GM23248 (cell line): ENCODE measurements at regions not wholly inside any gene's neighbourhood (a gene's known extent, or its start where the extent isn't known, plus 50 kb on each side); places are given as distances from the start of the nearest gene placed in this dataset.

Source experiments
- DNase-seq: peaks from one replicate; pipeline ENCODE4 v3.0.0-alpha.2; 2015
- H2AFZ ChIP-seq: fragments of 200-600 bp; sonication (generic); 2 replicates; pipeline ENCODE4 v1.6.1; 2016; ENCODE audit warnings: antibody characterized with exemption
- H3F3A ChIP-seq: fragments of 200-600 bp; sonication (generic); 2 replicates; pipeline ENCODE4 v1.6.1; 2016; ENCODE audit warnings: mild to moderate bottlenecking, antibody characterized with exemption, mixed run types; ENCODE audit not compliant: insufficient read depth
- H3K27ac ChIP-seq: fragments of 200-600 bp; sonication (generic); 2 replicates; pipeline ENCODE4 v1.5.1; 2016; ENCODE audit warnings: mild to moderate bottlenecking
- H3K27me3 ChIP-seq: fragments of 200-600 bp; sonication (generic); replicated peaks from 2 replicates; pipeline ENCODE4 v1.6.1; 2016; ENCODE audit warnings: mild to moderate bottlenecking; ENCODE audit not compliant: insufficient read depth
- H3K36me3 ChIP-seq: fragments of 200-600 bp; sonication (generic); 2 replicates; pipeline ENCODE4 v1.6.1; 2016; ENCODE audit warnings: low read depth, mild to moderate bottlenecking
- H3K4me1 ChIP-seq: fragments of 200-600 bp; sonication (generic); 2 replicates; pipeline ENCODE4 v1.6.1; 2016; ENCODE audit warnings: mild to moderate bottlenecking; ENCODE audit not compliant: insufficient read depth
- H3K4me2 ChIP-seq: fragments of 200-600 bp; sonication (generic); one replicate; pipeline ENCODE4 v1.6.1; 2016; ENCODE audit warnings: mild to moderate bottlenecking; ENCODE audit not compliant: unreplicated experiment
- H3K4me3 ChIP-seq: fragments of 200-600 bp; sonication (generic); 2 replicates; pipeline ENCODE4 v1.5.1; 2016; ENCODE audit warnings: mild to moderate bottlenecking
- H3K79me2 ChIP-seq: fragments of 200-600 bp; sonication (generic); 2 replicates; pipeline ENCODE4 v1.6.1; 2016; ENCODE audit warnings: mild to moderate bottlenecking; ENCODE audit not compliant: insufficient read depth
- H3K9ac ChIP-seq: fragments of 200-600 bp; sonication (generic); 2 replicates; pipeline ENCODE4 v1.6.1; 2016; ENCODE audit warnings: mild to moderate bottlenecking
- H3K9me2 ChIP-seq: fragments of 200-600 bp; sonication (generic); 2 replicates; pipeline ENCODE4 v1.6.1; 2016; ENCODE audit warnings: mixed run types, mild to moderate bottlenecking, moderate library complexity; ENCODE audit not compliant: insufficient read depth
- H3K9me3 ChIP-seq: fragments of 200-600 bp; sonication (generic); one replicate; pipeline ENCODE4 v1.6.1; 2017; ENCODE audit warnings: low read depth
- H4K20me1 ChIP-seq: fragments of 200-600 bp; sonication (generic); 2 replicates; pipeline ENCODE4 v1.6.0; 2016; ENCODE audit not compliant: insufficient read depth
- EZH2 ChIP-seq: fragments of 200-600 bp; sonication (generic); IDR thresholded peaks from 2 replicates; pipeline ENCODE4 v1.6.1; 2018; ENCODE audit warnings: antibody characterized with exemption, mild to moderate bottlenecking; ENCODE audit not compliant: insufficient read depth, poor library complexity, severe bottlenecking
- EZH2phosphoT487 ChIP-seq: fragments of 200-600 bp; sonication (generic); IDR thresholded peaks from 2 replicates; pipeline ENCODE4 v1.6.1; 2018; ENCODE audit warnings: antibody characterized with exemption, moderate library complexity, mild to moderate bottlenecking, low read depth; ENCODE audit not compliant: insufficient read depth
- WGBS, 2 experiments: methylation state at CpG; one replicate each; pipeline ENCODE4 v1.1.6; 2015 to 2017; ENCODE audit warnings: low lambda C conversion rate in 2 of 2, low coverage in 1 of 2; ENCODE audit errors: missing lambda C conversion rate in 2 of 2; 5-methylcytosine and 5-hydroxymethylcytosine counted together
- in situ Hi-C: fragments of 300-500 bp; cut with MboI; formaldehyde crosslinking; loops from 2 replicates; pipeline ENCODE4 v1.15.0; 2020

DNA sequence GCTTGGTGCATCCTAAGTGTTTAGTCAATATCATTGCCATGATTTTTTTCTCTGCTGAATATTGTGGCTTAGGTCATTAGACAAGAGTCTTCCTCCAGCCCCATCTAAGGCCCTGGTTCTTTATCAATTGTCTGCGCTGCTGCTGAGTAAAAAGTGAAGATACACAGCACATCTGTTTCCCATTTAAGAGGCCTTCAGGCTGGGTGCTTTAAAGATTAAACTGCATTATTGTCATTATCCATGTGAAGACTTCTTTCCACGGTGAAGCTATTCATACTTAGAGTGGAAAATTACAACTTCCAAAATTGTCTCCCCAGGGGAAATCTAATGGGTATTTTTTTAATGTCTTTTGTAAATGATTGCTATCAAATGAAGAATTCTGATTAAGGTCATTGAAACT is 719.8 kb upstream of the LRRC4C start:
- H3K4me1 ChIP-seq = no peaks in the 10 kb centered on the region
- no peaks in the 10 kb centered on the region for H3K36me3 ChIP-seq
- no peak for DNase-seq
- H3K9me3 ChIP-seq = no peaks in the 10 kb centered on the region
- no peaks in the 10 kb centered on the region for H3K79me2 ChIP-seq
- in situ Hi-C loops = no loop called here
- H3F3A ChIP-seq = no peaks in the 10 kb centered on the region
- H3K4me2 ChIP-seq = no peak overlapping the region
- H2AFZ ChIP-seq = no peak overlapping the region
- H3K9me2 ChIP-seq = no peaks in the 10 kb centered on the region
- WGBS, 2 experiments = 6 to 16% methylated on average over 2 of the region's 2 CpGs
- H3K27ac ChIP-seq = no peak overlapping the region
- no peaks in the 10 kb centered on the region for H3K27me3 ChIP-seq
- H4K20me1 ChIP-seq = no peaks in the 10 kb centered on the region
- no peak overlapping the region for H3K4me3 ChIP-seq
- TF ChIP-seq EZH2phosphoT487 (no peak), EZH2 (no peak)
- H3K9ac ChIP-seq = no peak overlapping the region

- Histone ChIP-seq H3K27ac (no peak overlapping the region), H3K4me3 (no peak overlapping the region), H3K9me3 (no peaks in the 10 kb centered on the region), H3F3A (no peaks in the 10 kb centered on the region), H3K79me2 (no peaks in the 10 kb centered on the region), H3K9me2 (no peaks in the 10 kb centered on the region), H2AFZ (no peak overlapping the region), H4K20me1 (no peaks in the 10 kb centered on the region), H3K4me2 (no peak overlapping the region), H3K36me3 (no peaks in the 10 kb centered on the region), H3K27me3 (no peaks in the 10 kb centered on the region), H3K4me1 (no peaks in the 10 kb centered on the region), H3K9ac (no peak overlapping the region)
- TF ChIP-seq EZH2 (no peak), EZH2phosphoT487 (no peak)
- WGBS, 2 experiments = 8 to 9% methylated on average over 3 of the region's 3 CpGs
- no peak for DNase-seq
- in situ Hi-C loops = no loop called here
Observed at GRCh38 chr11:42195289-42196013, 736.0 kb upstream of the LRRC4C start.

DNA sequence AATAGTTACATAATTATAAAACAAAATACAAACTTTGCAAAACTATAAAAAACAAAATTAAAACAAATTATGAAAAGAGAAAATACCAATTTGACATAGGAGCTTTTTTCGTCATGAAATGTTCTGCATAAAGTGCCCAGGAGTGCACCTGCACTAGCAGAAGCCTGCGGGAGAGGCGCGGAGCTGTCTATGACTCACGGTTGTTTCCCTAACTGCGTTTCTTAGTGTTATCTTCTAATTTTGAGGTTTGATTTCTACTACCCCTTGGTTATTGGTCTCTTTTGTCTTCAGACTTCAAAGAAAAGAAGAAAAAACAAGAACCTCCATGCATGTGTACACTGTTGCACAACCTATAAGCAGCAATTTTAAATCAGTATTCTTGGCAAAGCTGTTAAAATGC is 740.9 kb upstream of the LRRC4C start:
- TF ChIP-seq EZH2phosphoT487 (no peak), EZH2 (no peak)
- Histone ChIP-seq H3F3A (no peaks in the 10 kb centered on the region), H3K36me3 (no peaks in the 10 kb centered on the region), H3K4me3 (no peak overlapping the region), H3K4me2 (no peak overlapping the region), H3K9me2 (no peaks in the 10 kb centered on the region), H3K79me2 (no peaks in the 10 kb centered on the region), H3K27me3 (no peaks in the 10 kb centered on the region), H3K9ac (no peak overlapping the region), H3K27ac (no peak overlapping the region), H3K9me3 (no peaks in the 10 kb centered on the region), H4K20me1 (no peaks in the 10 kb centered on the region), H2AFZ (no peak overlapping the region), H3K4me1 (no peaks in the 10 kb centered on the region)
- WGBS, 2 experiments = 58 to 61% methylated on average over 6 of the region's 6 CpGs
- in situ Hi-C loops = no loop called here
- no peak for DNase-seq

DNA sequence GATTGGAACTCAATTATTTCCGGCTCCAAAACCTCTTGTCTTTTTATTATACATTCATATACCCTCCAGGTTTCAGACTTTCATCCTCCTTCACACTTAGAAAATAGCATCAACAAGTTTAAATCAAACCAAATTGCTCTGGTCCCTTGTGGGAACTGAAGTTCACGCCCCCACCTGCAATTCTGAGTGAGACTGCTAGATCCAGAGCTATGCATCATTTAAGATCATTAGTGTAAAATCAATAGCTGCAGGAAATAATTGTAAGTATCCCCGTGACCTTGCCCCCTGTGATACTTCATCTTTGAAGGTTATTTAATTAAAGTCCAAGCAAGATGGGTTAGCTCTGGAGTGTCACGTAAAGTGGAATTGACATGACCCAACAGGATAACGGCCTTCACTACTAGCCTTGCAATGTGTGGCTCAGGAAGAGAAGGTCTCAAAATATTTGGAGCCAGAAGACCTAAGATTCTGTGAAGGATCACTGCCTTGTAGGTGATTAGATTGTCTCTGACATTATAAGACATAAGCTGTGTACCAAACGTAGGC is 742.2 kb upstream of the LRRC4C start:
- TF ChIP-seq EZH2phosphoT487 (no peak), EZH2 (no peak)
- Histone ChIP-seq H2AFZ (no peak overlapping the region), H3K4me1 (no peaks in the 10 kb centered on the region), H4K20me1 (no peaks in the 10 kb centered on the region), H3K79me2 (no peaks in the 10 kb centered on the region), H3F3A (no peaks in the 10 kb centered on the region), H3K36me3 (no peaks in the 10 kb centered on the region), H3K4me2 (no peak overlapping the region), H3K27ac (no peak overlapping the region), H3K9me3 (no peaks in the 10 kb centered on the region), H3K9ac (no peak overlapping the region), H3K27me3 (no peaks in the 10 kb centered on the region), H3K4me3 (no peak overlapping the region), H3K9me2 (no peaks in the 10 kb centered on the region)
- in situ Hi-C loops = no loop called here
- 22 to 29% methylated on average over 6 of the region's 6 CpGs for WGBS, 2 experiments
- no peak for DNase-seq
